ENCODE measurements at regions not wholly inside any gene's neighbourhood (a gene's known extent, or its start where the extent isn't known, plus 50 kb on each side); places are given as distances from the start of the nearest gene placed in this dataset.

- Histone ChIP-seq H3K27ac (ENCODE audit: low read depth in 1 of 2, low read length in 2 of 2) (no peak overlapping the region), H3K9ac (ENCODE audit: low read depth in 1 of 2, low read length in 2 of 2) (no peak overlapping the region), H3K4me1 (ENCODE audit: control insufficient read depth in 4 of 4, insufficient read depth in 4 of 4, low read length in 3 of 4) (no peaks in the 10 kb centered on the region), H3K27me3 (ENCODE audit: control insufficient read depth in 4 of 4, insufficient read depth in 4 of 4, low read length in 3 of 4) (no peaks in the 10 kb centered on the region), H3K36me3 (ENCODE audit: control insufficient read depth in 4 of 4, insufficient read depth in 3 of 4, low read depth in 1 of 4, low read length in 3 of 4) (no peaks in the 10 kb centered on the region), H3K4me3 (ENCODE audit: low read depth in 1 of 3, low read length in 3 of 3) (no peak overlapping the region), H3K9me3 (ENCODE audit: control insufficient read depth in 4 of 4, low read length in 3 of 4) (no peaks in the 10 kb centered on the region)
- no peak for DNase-seq (ENCODE audit: low spot score)
- 17% methylated on average over 1 of the region's 1 CpG for WGBS
- no peak for TF ChIP-seq HNF4A (conservative IDR thresholded peaks at IDR 0.05)
- no peak for TF ChIP-seq SP1 (IDR thresholded peaks at IDR 0.05)
- no peak for TF ChIP-seq TAF1 (conservative IDR thresholded peaks at IDR 0.05)
- TF ChIP-seq EGR1 (IDR thresholded peaks at IDR 0.05; ENCODE audit: low read depth in 2 of 2): no peak
- no peak for TF ChIP-seq NR2F2 (IDR thresholded peaks at IDR 0.05)
- no peak for TF ChIP-seq HNF4G (IDR thresholded peaks at IDR 0.05)
- TF ChIP-seq JUND (IDR thresholded peaks at IDR 0.05): no peak
- TF ChIP-seq FOXA2 (IDR thresholded peaks at IDR 0.05): no peak
- TF ChIP-seq, protein P1, sequence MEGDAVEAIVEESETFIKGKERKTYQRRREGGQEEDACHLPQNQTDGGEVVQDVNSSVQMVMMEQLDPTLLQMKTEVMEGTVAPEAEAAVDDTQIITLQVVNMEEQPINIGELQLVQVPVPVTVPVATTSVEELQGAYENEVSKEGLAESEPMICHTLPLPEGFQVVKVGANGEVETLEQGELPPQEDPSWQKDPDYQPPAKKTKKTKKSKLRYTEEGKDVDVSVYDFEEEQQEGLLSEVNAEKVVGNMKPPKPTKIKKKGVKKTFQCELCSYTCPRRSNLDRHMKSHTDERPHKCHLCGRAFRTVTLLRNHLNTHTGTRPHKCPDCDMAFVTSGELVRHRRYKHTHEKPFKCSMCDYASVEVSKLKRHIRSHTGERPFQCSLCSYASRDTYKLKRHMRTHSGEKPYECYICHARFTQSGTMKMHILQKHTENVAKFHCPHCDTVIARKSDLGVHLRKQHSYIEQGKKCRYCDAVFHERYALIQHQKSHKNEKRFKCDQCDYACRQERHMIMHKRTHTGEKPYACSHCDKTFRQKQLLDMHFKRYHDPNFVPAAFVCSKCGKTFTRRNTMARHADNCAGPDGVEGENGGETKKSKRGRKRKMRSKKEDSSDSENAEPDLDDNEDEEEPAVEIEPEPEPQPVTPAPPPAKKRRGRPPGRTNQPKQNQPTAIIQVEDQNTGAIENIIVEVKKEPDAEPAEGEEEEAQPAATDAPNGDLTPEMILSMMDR (IDR thresholded peaks at IDR 0.05; ENCODE audit: low read depth, low read length, missing input control): no peak
- no peak for TF ChIP-seq RAD21 (IDR thresholded peaks at IDR 0.05)
- TF ChIP-seq RXRA (IDR thresholded peaks at IDR 0.05): no peak
- no peak for TF ChIP-seq GABPA (IDR thresholded peaks at IDR 0.05 in 1 of 2, conservative IDR thresholded peaks at IDR 0.05 in 1 of 2)
- no peak for TF ChIP-seq FOXA1 (IDR thresholded peaks at IDR 0.05)
- TF ChIP-seq, protein P2, sequence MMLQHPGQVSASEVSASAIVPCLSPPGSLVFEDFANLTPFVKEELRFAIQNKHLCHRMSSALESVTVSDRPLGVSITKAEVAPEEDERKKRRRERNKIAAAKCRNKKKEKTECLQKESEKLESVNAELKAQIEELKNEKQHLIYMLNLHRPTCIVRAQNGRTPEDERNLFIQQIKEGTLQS (IDR thresholded peaks at IDR 0.05): no peak
- TF ChIP-seq ZBTB33 (IDR thresholded peaks at IDR 0.05): no peak
- TF ChIP-seq, protein P3, sequence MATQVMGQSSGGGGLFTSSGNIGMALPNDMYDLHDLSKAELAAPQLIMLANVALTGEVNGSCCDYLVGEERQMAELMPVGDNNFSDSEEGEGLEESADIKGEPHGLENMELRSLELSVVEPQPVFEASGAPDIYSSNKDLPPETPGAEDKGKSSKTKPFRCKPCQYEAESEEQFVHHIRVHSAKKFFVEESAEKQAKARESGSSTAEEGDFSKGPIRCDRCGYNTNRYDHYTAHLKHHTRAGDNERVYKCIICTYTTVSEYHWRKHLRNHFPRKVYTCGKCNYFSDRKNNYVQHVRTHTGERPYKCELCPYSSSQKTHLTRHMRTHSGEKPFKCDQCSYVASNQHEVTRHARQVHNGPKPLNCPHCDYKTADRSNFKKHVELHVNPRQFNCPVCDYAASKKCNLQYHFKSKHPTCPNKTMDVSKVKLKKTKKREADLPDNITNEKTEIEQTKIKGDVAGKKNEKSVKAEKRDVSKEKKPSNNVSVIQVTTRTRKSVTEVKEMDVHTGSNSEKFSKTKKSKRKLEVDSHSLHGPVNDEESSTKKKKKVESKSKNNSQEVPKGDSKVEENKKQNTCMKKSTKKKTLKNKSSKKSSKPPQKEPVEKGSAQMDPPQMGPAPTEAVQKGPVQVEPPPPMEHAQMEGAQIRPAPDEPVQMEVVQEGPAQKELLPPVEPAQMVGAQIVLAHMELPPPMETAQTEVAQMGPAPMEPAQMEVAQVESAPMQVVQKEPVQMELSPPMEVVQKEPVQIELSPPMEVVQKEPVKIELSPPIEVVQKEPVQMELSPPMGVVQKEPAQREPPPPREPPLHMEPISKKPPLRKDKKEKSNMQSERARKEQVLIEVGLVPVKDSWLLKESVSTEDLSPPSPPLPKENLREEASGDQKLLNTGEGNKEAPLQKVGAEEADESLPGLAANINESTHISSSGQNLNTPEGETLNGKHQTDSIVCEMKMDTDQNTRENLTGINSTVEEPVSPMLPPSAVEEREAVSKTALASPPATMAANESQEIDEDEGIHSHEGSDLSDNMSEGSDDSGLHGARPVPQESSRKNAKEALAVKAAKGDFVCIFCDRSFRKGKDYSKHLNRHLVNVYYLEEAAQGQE (IDR thresholded peaks at IDR 0.05): no peak
- TF ChIP-seq, protein P4, sequence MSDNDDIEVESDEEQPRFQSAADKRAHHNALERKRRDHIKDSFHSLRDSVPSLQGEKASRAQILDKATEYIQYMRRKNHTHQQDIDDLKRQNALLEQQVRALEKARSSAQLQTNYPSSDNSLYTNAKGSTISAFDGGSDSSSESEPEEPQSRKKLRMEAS (IDR thresholded peaks at IDR 0.05): no peak
- no peak for TF ChIP-seq YY1 (IDR thresholded peaks at IDR 0.05)
These were observed 55.4 kb upstream of the GRPR start for GRCh38 chrX:16067886-16068515.

Data from liver (tissue), 8 donors.